Panc1 (cell line): ENCODE measurements at regions not wholly inside any gene's neighbourhood (a gene's known extent, or its start where the extent isn't known, plus 50 kb on each side); places are given as distances from the start of the nearest gene placed in this dataset.

ENCODE experiments used
- CTCF ChIP-seq: fragments of 450-650 bp; IDR thresholded peaks from 2 replicates; pipeline ENCODE4 v1.5.1; 2017; ENCODE audit warnings: mild to moderate bottlenecking
- SIN3A ChIP-seq: IDR thresholded peaks from 2 replicates; pipeline ENCODE4 v1.6.1; 2012; ENCODE audit warnings: low read depth, mild to moderate bottlenecking, low read length, moderate library complexity, borderline replicate concordance; ENCODE audit not compliant: insufficient read depth
- TCF7L2 ChIP-seq: IDR thresholded peaks from 2 replicates; pipeline ENCODE4 v1.6.1; 2011; ENCODE audit warnings: mild to moderate bottlenecking, low read depth, low read length, inconsistent platforms

- no peak for TF ChIP-seq CTCF
- no peak for TF ChIP-seq TCF7L2
- no peak for TF ChIP-seq SIN3A
Observed at GRCh38 chr13:89755729-89756492, 1591.6 kb upstream of the MIR17HG start.
